GM21515 (cell line): ENCODE measurements at regions not wholly inside any gene's neighbourhood (a gene's known extent, or its start where the extent isn't known, plus 50 kb on each side); places are given as distances from the start of the nearest gene placed in this dataset.

ENCODE experiments used
- ATAC-seq: cut with Tn5 transposase; IDR thresholded peaks from one replicate; pipeline ENCODE4 v1.9.1; 2021; ENCODE audit not compliant: unreplicated experiment

- ATAC-seq: no peak
Observed at GRCh38 chr3:161555320-161555719, 58.7 kb downstream of the OTOL1 start.

GRCh38 chr3:161556533-161556932, 59.9 kb downstream of the OTOL1 start:
- ATAC-seq: no peak

- ATAC-seq: no peak
Observed at GRCh38 chr3:161556941-161557340, 60.3 kb downstream of the OTOL1 start.

- ATAC-seq: no peak
Observed at GRCh38 chr3:161557445-161558150, 61.0 kb downstream of the OTOL1 start.

- ATAC-seq: no peak
Observed at GRCh38 chr3:161558236-161558635, 61.6 kb downstream of the OTOL1 start.

GRCh38 chr3:161559177-161559998, 62.8 kb downstream of the OTOL1 start:
- no peak for ATAC-seq

GRCh38 chr3:161560008-161560637, 63.5 kb downstream of the OTOL1 start:
- ATAC-seq: no peak

- no peak for ATAC-seq
Observed at GRCh38 chr3:161567577-161568361, 71.2 kb downstream of the OTOL1 start.

- ATAC-seq: no peak
Observed at GRCh38 chr3:161568671-161569070, 72.1 kb downstream of the OTOL1 start.

- ATAC-seq: no peak
Observed at GRCh38 chr3:161571951-161572350, 75.3 kb downstream of the OTOL1 start.

GRCh38 chr3:161573136-161573535, 76.5 kb downstream of the OTOL1 start:
- ATAC-seq: no peak

- no peak for ATAC-seq
Observed at GRCh38 chr3:161575901-161576300, 79.3 kb downstream of the OTOL1 start.

- no peak for ATAC-seq
Observed at GRCh38 chr3:161576311-161576710, 79.7 kb downstream of the OTOL1 start.

GRCh38 chr3:161576714-161577510, 80.3 kb downstream of the OTOL1 start:
- ATAC-seq: no peak

GRCh38 chr3:161577662-161578061, 81.1 kb downstream of the OTOL1 start:
- no peak for ATAC-seq

GRCh38 chr3:161579395-161580126, 83.0 kb downstream of the OTOL1 start:
- ATAC-seq: no peak

- no peak for ATAC-seq
Observed at GRCh38 chr3:161585922-161586321, 89.3 kb downstream of the OTOL1 start.

GRCh38 chr3:161586556-161587235, 90.1 kb downstream of the OTOL1 start:
- no peak for ATAC-seq

GRCh38 chr3:161598639-161599038, 102.0 kb downstream of the OTOL1 start:
- no peak for ATAC-seq
